ENCODE measurements at regions not wholly inside any gene's neighbourhood (a gene's known extent, or its start where the extent isn't known, plus 50 kb on each side); places are given as distances from the start of the nearest gene placed in this dataset.

GRCh38 chr4:148749403-148749802 lies 307.2 kb upstream of the NR3C2 start:
- CTCF ChIA-PET: interaction anchor here (0.6 kb wide), 1 partner anchor 197 kb away, joined by 3 read pairs; no protein-coding TSS in a partner anchor
- TF ChIP-seq ZBTB21 (tag by site-specific recombination; IDR thresholded peaks at IDR 0.05) (no peak), ZSCAN30 (tag by site-specific recombination; IDR thresholded peaks at IDR 0.05) (no peak), ZNF248 (tag by site-specific recombination; IDR thresholded peaks at IDR 0.05) (no peak), ZNF266 (tag by site-specific recombination; IDR thresholded peaks at IDR 0.05; ENCODE audit: low read depth) (no peak), WT1 (tag by site-specific recombination; IDR thresholded peaks at IDR 0.05) (no peak), ZNF707 (tag by site-specific recombination; IDR thresholded peaks at IDR 0.05) (no peak), ZNF202 (tag by site-specific recombination; IDR thresholded peaks at IDR 0.05; ENCODE audit: borderline replicate concordance) (no peak)
- TF ChIP-seq, protein P1, sequence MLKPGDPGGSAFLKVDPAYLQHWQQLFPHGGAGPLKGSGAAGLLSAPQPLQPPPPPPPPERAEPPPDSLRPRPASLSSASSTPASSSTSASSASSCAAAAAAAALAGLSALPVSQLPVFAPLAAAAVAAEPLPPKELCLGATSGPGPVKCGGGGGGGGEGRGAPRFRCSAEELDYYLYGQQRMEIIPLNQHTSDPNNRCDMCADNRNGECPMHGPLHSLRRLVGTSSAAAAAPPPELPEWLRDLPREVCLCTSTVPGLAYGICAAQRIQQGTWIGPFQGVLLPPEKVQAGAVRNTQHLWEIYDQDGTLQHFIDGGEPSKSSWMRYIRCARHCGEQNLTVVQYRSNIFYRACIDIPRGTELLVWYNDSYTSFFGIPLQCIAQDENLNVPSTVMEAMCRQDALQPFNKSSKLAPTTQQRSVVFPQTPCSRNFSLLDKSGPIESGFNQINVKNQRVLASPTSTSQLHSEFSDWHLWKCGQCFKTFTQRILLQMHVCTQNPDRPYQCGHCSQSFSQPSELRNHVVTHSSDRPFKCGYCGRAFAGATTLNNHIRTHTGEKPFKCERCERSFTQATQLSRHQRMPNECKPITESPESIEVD (tag by site-specific recombination; IDR thresholded peaks at IDR 0.05): no peak
- Histone ChIP-seq H3K4me3 (ENCODE audit: low read depth, low read length) (no peak overlapping the region), H3K4me1 (ENCODE audit: control insufficient read depth, insufficient read depth, low read length) (no peaks in the 10 kb centered on the region), H3K9me3 (ENCODE audit: control insufficient read depth, insufficient read depth, low read depth, low read length) (no peaks in the 10 kb centered on the region), H3K27ac (ENCODE audit: extremely low read depth, low read depth, low read length) (no peak overlapping the region), H3K36me3 (ENCODE audit: control insufficient read depth in 2 of 2, insufficient read depth in 1 of 2, low read length in 2 of 2) (no peaks in the 10 kb centered on the region)
- POLR2A ChIA-PET: no interaction called here

GRCh38 chr4:148747721-148748268 lies 305.6 kb upstream of the NR3C2 start:
- no peak overlapping the region for H3K27ac ChIP-seq (ENCODE audit: extremely low read depth, low read depth, low read length)
- POLR2A ChIA-PET: no interaction called here
- H3K4me1 ChIP-seq (ENCODE audit: control insufficient read depth, insufficient read depth, low read length): no peaks in the 10 kb centered on the region
- no peaks in the 10 kb centered on the region for H3K9me3 ChIP-seq (ENCODE audit: control insufficient read depth, insufficient read depth, low read depth, low read length)
- no peaks in the 10 kb centered on the region for H3K36me3 ChIP-seq (ENCODE audit: control insufficient read depth in 2 of 2, insufficient read depth in 1 of 2, low read length in 2 of 2)
- CTCF ChIA-PET: interaction anchor here (0.6 to 0.7 kb wide), 2 partner anchors 380 to 617 kb away, joined by 3 to 4 read pairs; no protein-coding TSS in a partner anchor
- no peak overlapping the region for H3K4me3 ChIP-seq (ENCODE audit: low read depth, low read length)
- TF ChIP-seq ZNF621 (tag by site-specific recombination; IDR thresholded peaks at IDR 0.05) (no peak), ZBTB44 (tag by site-specific recombination; IDR thresholded peaks at IDR 0.05) (no peak), ZNF600 (tag by site-specific recombination; IDR thresholded peaks at IDR 0.05) (no peak), ZBTB20 (tag by site-specific recombination; IDR thresholded peaks at IDR 0.05) (no peak), ZNF624 (tag by site-specific recombination; IDR thresholded peaks at IDR 0.05) (no peak), ZNF350 (tag by site-specific recombination; IDR thresholded peaks at IDR 0.05) (no peak), ZNF24 (tag by site-specific recombination; IDR thresholded peaks at IDR 0.05) (no peak), ZNF140 (tag by site-specific recombination; IDR thresholded peaks at IDR 0.05) (no peak), ZBTB48 (tag by site-specific recombination; IDR thresholded peaks at IDR 0.05) (no peak), REST (tag by site-specific recombination; IDR thresholded peaks at IDR 0.05) (no peak), KLF16 (tag by site-specific recombination; IDR thresholded peaks at IDR 0.05) (no peak), ZBTB49 (tag by site-specific recombination; IDR thresholded peaks at IDR 0.05; ENCODE audit: low read depth) (no peak), ZNF302 (tag by site-specific recombination; IDR thresholded peaks at IDR 0.05; ENCODE audit: low read depth) (no peak), EGR2 (tag by site-specific recombination; IDR thresholded peaks at IDR 0.05; ENCODE audit: low read depth) (no peak), ZNF211 (tag by site-specific recombination; IDR thresholded peaks at IDR 0.05; ENCODE audit: low read depth) (no peak), HOXC10 (CRISPR knock-in tag; IDR thresholded peaks at IDR 0.05) (no peak), SCRT1 (tag by site-specific recombination; IDR thresholded peaks at IDR 0.05; ENCODE audit: borderline replicate concordance) (no peak)
- TF ChIP-seq, protein P2, sequence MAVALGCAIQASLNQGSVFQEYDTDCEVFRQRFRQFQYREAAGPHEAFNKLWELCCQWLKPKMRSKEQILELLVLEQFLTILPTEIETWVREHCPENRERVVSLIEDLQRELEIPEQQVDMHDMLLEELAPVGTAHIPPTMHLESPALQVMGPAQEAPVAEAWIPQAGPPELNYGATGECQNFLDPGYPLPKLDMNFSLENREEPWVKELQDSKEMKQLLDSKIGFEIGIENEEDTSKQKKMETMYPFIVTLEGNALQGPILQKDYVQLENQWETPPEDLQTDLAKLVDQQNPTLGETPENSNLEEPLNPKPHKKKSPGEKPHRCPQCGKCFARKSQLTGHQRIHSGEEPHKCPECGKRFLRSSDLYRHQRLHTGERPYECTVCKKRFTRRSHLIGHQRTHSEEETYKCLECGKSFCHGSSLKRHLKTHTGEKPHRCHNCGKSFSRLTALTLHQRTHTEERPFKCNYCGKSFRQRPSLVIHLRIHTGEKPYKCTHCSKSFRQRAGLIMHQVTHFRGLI (tag by site-specific recombination; IDR thresholded peaks at IDR 0.05): no peak
